Esophagus squamous epithelium (tissue), 5 donors: ENCODE measurements at regions not wholly inside any gene's neighbourhood (a gene's known extent, or its start where the extent isn't known, plus 50 kb on each side); places are given as distances from the start of the nearest gene placed in this dataset.

Experiments used
- DNase-seq: peaks from one replicate; lab custom pipeline; 2025; lab: John Stamatoyannopoulos, UW
- H3K27ac ChIP-seq, 4 donors: fragments of 200-600 bp; sonication (generic); one replicate each; pipeline ENCODE4 v1.5.1; 2016 to 2019; ENCODE audit warnings: mild to moderate bottlenecking in 1 of 4
- H3K27me3 ChIP-seq, 4 donors: fragments of 200-600 bp; sonication (generic); 1 replicate in 3 of 4; 2 replicates in 1 of 4; pipeline versions ENCODE4 v1.5.1 to v1.6.0; 2017 to 2021; ENCODE audit warnings: antibody characterized with exemption in 1 of 4
- H3K36me3 ChIP-seq, 3 donors: fragments of 200-600 bp; sonication (generic); one replicate each; pipeline ENCODE4 v1.5.1; 2016 to 2019
- H3K4me1 ChIP-seq, 3 donors: fragments of 200-600 bp; sonication (generic); one replicate each; pipeline ENCODE4 v1.5.1; 2017 to 2019
- H3K4me3 ChIP-seq, 4 donors: fragments of 200-600 bp; sonication (generic); 1 replicate in 3 of 4; 2 replicates in 1 of 4; pipeline ENCODE4 v1.5.1; 2016 to 2019; ENCODE audit warnings: mild to moderate bottlenecking in 2 of 4, moderate library complexity in 1 of 4
- H3K9me3 ChIP-seq, 3 donors: fragments of 200-600 bp; sonication (generic); one replicate each; pipeline ENCODE4 v1.5.1; 2016 to 2019
- POLR2A ChIP-seq, 4 donors: fragments of 450-650 bp; IDR thresholded peaks; one replicate each; pipeline ENCODE4 v1.6.1; 2017; ENCODE audit warnings: antibody characterized with exemption in 4 of 4, mild to moderate bottlenecking in 4 of 4, moderate library complexity in 3 of 4
- WGBS, 2 donors: methylation state at CpG; one replicate each; pipeline ENCODE4 v1.1.5; 2018; 5-methylcytosine and 5-hydroxymethylcytosine counted together
- intact Hi-C: fragments of 100-400 bp; cut with DNase I; formaldehyde crosslinking; loops from one replicate; pipeline ENCODE4 v1.15.0; 2022
- TF ChIP-seq, protein P1 (sequence below), 6 experiments: fragments of 450-650 bp in 4 of 6; fragments of 200-600 bp in 2 of 6; sonication (generic) in 2 of 6; IDR thresholded peaks; one replicate each; pipeline ENCODE4 v1.5.1; 2016 to 2019; ENCODE audit warnings: antibody characterized with exemption in 6 of 6, mild to moderate bottlenecking in 4 of 6, moderate library complexity in 4 of 6
- donor health status: DM: yes; HTN: yes; CAD: no.

DNA sequence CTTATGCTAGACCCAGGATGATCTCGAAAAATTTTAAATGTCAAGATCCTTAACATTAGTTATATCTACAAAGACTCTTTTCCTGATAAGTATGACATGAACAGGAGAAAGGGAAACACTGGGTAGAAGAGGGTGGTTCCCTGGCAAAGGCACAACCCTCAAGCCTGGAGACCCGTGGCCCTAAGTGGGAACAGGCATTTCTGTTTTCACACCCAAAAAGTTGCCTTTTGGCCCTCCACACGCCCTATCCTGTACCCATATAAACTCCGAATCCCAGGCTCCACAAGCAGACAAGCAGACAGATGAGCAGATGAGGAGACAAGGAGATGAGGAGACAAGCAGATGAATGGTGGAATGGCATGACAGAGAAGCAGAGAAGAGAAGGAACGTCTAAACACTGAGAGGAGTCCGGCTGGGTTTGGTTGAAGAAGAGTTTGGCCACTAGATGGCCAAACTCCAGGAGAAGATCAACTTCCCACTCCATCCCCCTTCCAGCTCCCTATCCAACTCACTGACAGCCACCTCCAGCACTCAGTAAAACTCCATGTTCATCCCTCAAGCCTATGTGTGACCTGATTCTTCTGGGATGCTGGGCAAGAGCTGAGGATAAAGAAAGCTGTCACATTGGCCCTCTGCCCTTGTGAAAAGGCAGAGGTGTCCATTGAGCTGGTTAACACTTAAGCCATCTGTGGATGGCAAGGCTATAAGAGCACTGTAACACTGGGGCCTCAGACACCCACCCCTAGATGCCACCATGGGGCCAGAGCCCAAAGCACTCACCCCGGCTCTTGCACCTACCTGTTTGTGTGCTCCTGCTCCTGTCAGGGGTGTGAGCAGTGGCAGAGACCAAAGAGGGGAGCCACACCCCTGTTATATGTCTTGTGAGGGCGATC, 139.6 kb upstream of the FAM20A start:
- Histone ChIP-seq H3K36me3 (no peaks in the 10 kb centered on the region), H3K4me1 (no peaks in the 10 kb centered on the region), H3K4me3 (no peak overlapping the region), H3K27ac (no peak overlapping the region), H3K27me3 (no peaks in the 10 kb centered on the region), H3K9me3 (peaks cover 0 to 8% (median 7%) of the 10 kb centered on the region in 3 donors)
- 82 to 83% methylated on average over 8 of the region's 8 CpGs for WGBS, 2 donors
- TF ChIP-seq POLR2A (IDR thresholded peaks at IDR 0.05), result no peak
- TF ChIP-seq, protein P1, sequence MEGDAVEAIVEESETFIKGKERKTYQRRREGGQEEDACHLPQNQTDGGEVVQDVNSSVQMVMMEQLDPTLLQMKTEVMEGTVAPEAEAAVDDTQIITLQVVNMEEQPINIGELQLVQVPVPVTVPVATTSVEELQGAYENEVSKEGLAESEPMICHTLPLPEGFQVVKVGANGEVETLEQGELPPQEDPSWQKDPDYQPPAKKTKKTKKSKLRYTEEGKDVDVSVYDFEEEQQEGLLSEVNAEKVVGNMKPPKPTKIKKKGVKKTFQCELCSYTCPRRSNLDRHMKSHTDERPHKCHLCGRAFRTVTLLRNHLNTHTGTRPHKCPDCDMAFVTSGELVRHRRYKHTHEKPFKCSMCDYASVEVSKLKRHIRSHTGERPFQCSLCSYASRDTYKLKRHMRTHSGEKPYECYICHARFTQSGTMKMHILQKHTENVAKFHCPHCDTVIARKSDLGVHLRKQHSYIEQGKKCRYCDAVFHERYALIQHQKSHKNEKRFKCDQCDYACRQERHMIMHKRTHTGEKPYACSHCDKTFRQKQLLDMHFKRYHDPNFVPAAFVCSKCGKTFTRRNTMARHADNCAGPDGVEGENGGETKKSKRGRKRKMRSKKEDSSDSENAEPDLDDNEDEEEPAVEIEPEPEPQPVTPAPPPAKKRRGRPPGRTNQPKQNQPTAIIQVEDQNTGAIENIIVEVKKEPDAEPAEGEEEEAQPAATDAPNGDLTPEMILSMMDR (IDR thresholded peaks at IDR 0.05), result peak in 1 of 6 experiments; percentile 15
- intact Hi-C loops, result no loop called here
- no peak for DNase-seq

DNA sequence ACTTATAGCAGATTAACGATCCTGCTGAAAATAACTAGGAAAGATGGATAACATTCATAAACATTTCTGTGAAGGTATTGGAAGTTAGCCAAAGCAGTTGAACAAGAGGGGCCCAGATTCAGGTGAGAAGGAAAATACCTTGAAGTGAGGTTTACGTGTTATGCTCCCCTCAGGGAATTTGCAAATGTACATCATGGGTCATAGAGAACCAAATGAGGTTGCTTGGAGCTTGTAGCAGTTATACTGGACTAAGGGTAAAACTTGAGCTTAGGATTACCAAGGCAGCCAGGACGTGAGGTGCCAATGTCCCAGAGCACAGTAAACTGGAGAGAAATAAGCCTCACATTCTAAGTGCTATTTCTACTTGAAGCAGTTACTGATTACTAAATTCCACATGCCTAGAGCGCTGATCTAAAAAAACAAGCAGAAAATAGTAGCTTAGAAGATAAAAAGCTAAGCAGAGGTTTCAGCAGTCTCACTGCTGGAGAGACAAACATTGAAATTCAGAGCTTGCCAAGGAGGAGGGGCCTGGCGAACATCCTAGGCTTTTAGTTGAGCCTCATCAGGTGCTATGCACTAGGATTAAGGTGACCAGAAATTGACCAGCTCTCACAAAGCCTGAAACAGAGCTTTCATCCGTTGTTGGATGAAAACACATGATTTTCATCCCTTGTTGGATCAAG, 136.7 kb upstream of the FAM20A start:
- Histone ChIP-seq H3K36me3 (no peaks in the 10 kb centered on the region), H3K27me3 (no peaks in the 10 kb centered on the region), H3K9me3 (peaks cover 0 to 3% (median 0%) of the 10 kb centered on the region in 3 donors), H3K4me3 (no peak overlapping the region), H3K27ac (no peak overlapping the region), H3K4me1 (peaks cover 0 to 24% (median 0%) of the 10 kb centered on the region in 3 donors)
- intact Hi-C loops, result no loop called here
- 53 to 59% methylated on average over 6 of the region's 6 CpGs for WGBS, 2 donors
- no peak for DNase-seq
- no peak for TF ChIP-seq POLR2A (IDR thresholded peaks at IDR 0.05)
- TF ChIP-seq, protein P1 (IDR thresholded peaks at IDR 0.05), result no peak

DNA sequence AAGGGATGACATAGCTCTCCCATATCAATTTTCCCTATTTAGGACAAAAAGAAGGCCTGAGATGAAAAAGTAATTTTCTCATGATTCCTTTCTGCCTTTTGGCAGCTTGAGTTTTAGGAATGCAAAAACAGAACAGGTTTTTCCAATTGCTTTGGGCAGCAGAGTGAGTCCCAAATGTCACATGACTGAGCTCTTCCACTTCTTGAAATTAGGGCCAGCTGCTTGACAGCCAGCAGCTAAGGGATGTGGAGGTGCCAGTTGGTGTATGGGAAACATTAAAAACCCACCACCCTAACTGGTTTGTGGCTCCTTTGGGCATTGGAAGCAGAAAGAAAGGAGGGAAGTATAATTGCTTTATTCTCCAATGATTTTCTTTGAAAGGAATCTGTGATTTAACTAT, 133.8 kb upstream of the FAM20A start:
- DNase-seq, result no peak
- Histone ChIP-seq H3K27me3 (no peaks in the 10 kb centered on the region), H3K27ac (no peak overlapping the region), H3K36me3 (no peaks in the 10 kb centered on the region), H3K9me3 (no peaks in the 10 kb centered on the region), H3K4me1 (peaks cover 0 to 32% (median 0%) of the 10 kb centered on the region in 3 donors), H3K4me3 (no peak overlapping the region)
- intact Hi-C loops, result no loop called here
- TF ChIP-seq, protein P1 (IDR thresholded peaks at IDR 0.05), result no peak
- TF ChIP-seq POLR2A (IDR thresholded peaks at IDR 0.05), result no peak

DNA sequence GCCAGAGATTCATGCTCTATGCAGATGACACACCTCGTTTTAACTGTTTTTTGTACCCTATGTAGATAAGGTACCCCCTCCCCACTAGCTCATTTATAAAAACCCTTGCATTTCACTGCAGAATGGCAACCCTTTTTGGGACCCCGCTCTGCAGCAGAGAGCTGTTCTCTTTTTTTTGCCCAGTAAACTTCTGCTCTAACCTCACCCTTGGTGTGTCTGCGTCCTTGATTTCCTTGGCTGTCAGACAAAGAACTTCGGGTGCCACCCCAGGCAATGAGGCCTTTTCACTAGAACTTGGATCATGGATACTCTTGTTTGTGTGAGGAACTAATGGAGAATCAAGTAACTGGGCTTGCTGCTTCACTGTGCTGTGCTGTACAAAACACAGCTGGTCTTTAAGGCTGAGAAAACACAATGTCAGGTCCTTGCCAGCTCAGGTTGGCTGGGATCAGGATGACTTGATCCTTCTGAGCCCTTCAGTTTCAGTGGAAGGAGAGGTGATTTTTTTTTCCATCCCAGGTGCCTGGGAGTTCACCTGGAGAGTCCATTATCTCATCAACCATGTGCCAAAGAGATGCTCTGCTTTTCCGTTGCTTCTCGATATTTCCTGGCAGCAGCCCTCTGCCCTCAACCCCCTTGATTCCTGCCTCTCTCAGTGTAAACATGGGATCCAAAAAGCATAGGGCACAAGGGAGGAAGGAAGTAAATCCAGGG, 133.2 kb upstream of the FAM20A start:
- DNase-seq, result no peak

More for the DNA sequence above, 133.2 kb upstream of the FAM20A start:
- intact Hi-C loops, result no loop called here
- H3K4me3 ChIP-seq, result no peak overlapping the region
- no peak for TF ChIP-seq POLR2A (IDR thresholded peaks at IDR 0.05)
- TF ChIP-seq, protein P1 (IDR thresholded peaks at IDR 0.05), result no peak
- H3K9me3 ChIP-seq, result no peaks in the 10 kb centered on the region
- no peaks in the 10 kb centered on the region for H3K36me3 ChIP-seq
- WGBS, 2 donors, result 75 to 87% methylated on average over 4 to 6 of the region's 6 CpGs
- no peak overlapping the region for H3K27ac ChIP-seq
- H3K27me3 ChIP-seq, result no peaks in the 10 kb centered on the region
- H3K4me1 ChIP-seq, result peaks cover 0 to 32% (median 0%) of the 10 kb centered on the region in 3 donors
